HepG2 (cell line): ENCODE measurements at regions not wholly inside any gene's neighbourhood (a gene's known extent, or its start where the extent isn't known, plus 50 kb on each side); places are given as distances from the start of the nearest gene placed in this dataset.

ENCODE experiments used
- ATAC-seq: fragments of 200-7000 bp; cut with Tn5 transposase; 3 replicates; pipeline ENCODE4 v1.9.1; 2020; ENCODE audit warnings: mild to moderate bottlenecking, moderate library complexity
- BruUV-seq: library from RNA; stranded (reverse); fragments of 400-500 nt; replicated peaks from 2 replicates; lab custom pipeline; 2021; lab: Mats Ljungman, UMichigan
- CTCF ChIA-PET: fragments of 300-600 bp; formaldehyde crosslinking; extraction: SDS; loops from one replicate; lab custom pipeline; 2021; ENCODE audit warnings: low total read pairs, inconsistent platforms, low intra/inter-chr PET ratio; lab: Yijun Ruan, JAX
- POLR2A ChIA-PET: fragments of 350-600 bp; sonication (Branson Sonifier 250); formaldehyde crosslinking; loops from one replicate; lab custom pipeline; 2020; ENCODE audit warnings: antibody characterized with exemption, inconsistent platforms; lab: Yijun Ruan, JAX
- DNase-seq: peaks from one replicate; pipeline ENCODE4 v3.0.0-alpha.2; 2015; ENCODE audit warnings: low spot score
- FAIRE-seq: peaks from 3 replicates; lab custom pipeline; 2011; peaks lifted over from hg19 to GRCh38; lab: Jason Lieb, UNC
- H2AFZ ChIP-seq: one replicate; pipeline ENCODE4 v1.6.1; 2011; ENCODE audit warnings: low read length, inconsistent platforms
- H3K27ac ChIP-seq: fragments of 300-600 bp; 3 replicates; pipeline ENCODE4 v1.8.0; 2011; ENCODE audit warnings: mixed run types, mild to moderate bottlenecking, mixed read lengths, low read length, inconsistent platforms; ENCODE audit not compliant: insufficient read depth; ENCODE audit errors: extremely low read length
- H3K27me3 ChIP-seq, 2 experiments: fragments of 200-600 bp in 1 of 2; 2 replicates in 1 of 2; 3 replicates in 1 of 2; pipeline versions ENCODE4 v1.6.0 to v1.8.0; 2011; ENCODE audit warnings: low read length in 2 of 2, mild to moderate bottlenecking in 2 of 2, moderate library complexity in 2 of 2, inconsistent platforms in 1 of 2; ENCODE audit not compliant: insufficient read depth in 2 of 2, control insufficient read depth in 1 of 2
- H3K36me3 ChIP-seq, 2 experiments: fragments of 200-600 bp in 1 of 2; replicated peaks in 1 of 2; 2 replicates in 1 of 2; 3 replicates in 1 of 2; pipeline versions ENCODE4 v1.5.1 to v1.8.0; 2011; ENCODE audit warnings: low read length in 2 of 2, inconsistent platforms in 1 of 2; ENCODE audit not compliant: insufficient read depth in 2 of 2, control insufficient read depth in 1 of 2
- H3K4me1 ChIP-seq: 2 replicates; pipeline ENCODE4 v1.5.1; 2012; ENCODE audit warnings: low read length, inconsistent platforms; ENCODE audit not compliant: insufficient read depth
- H3K4me2 ChIP-seq: 2 replicates; pipeline ENCODE4 v1.6.0; 2011; ENCODE audit warnings: low read depth, low read length, inconsistent platforms
- H3K4me3 ChIP-seq, 3 experiments: fragments of 200-600 bp in 1 of 3; sonication (generic), shearing (Covaris generic) in 1 of 3; replicated peaks in 1 of 3; 2 replicates each; pipeline ENCODE4 v1.5.1; 2011 to 2016; ENCODE audit warnings: low read length in 3 of 3, inconsistent platforms in 2 of 3, low read depth in 2 of 3, mild to moderate bottlenecking in 2 of 3, control low read depth in 1 of 3, mixed read lengths in 1 of 3; ENCODE audit not compliant: insufficient read depth in 1 of 3
- H3K79me2 ChIP-seq: one replicate; pipeline ENCODE4 v1.6.1; 2011; ENCODE audit warnings: low read length, inconsistent platforms; ENCODE audit not compliant: insufficient read depth
- H3K9ac ChIP-seq: 2 replicates; pipeline ENCODE4 v1.6.0; 2011; ENCODE audit warnings: mild to moderate bottlenecking, low read depth, low read length, inconsistent platforms; ENCODE audit not compliant: insufficient read depth
- H3K9me3 ChIP-seq: 2 replicates; pipeline ENCODE4 v1.5.1; 2012; ENCODE audit warnings: mild to moderate bottlenecking, low read length
- H4K20me1 ChIP-seq: 2 replicates; pipeline ENCODE4 v1.6.0; 2011; ENCODE audit warnings: inconsistent platforms, mild to moderate bottlenecking, low read length, moderate library complexity; ENCODE audit not compliant: insufficient read depth
- BHLHE40 ChIP-seq: IDR thresholded peaks from 2 replicates; pipeline ENCODE4 v1.6.1; 2011; ENCODE audit warnings: low read length, improper control_type of control experiment
- HES4 ChIP-seq: sonication (generic); formaldehyde crosslinking; IDR thresholded peaks from 2 replicates; pipeline ENCODE4 v1.9.0; 2021; ENCODE audit warnings: mild to moderate bottlenecking, missing genetic modification reagents, borderline replicate concordance
- HMG20B ChIP-seq: conservative IDR thresholded peaks from 2 replicates; pipeline ENCODE4 v1.6.1; 2016; ENCODE audit warnings: missing genetic modification reagents, missing compliant biosample characterization
- HOXA3 ChIP-seq: sonication (generic); formaldehyde crosslinking; IDR thresholded peaks from 2 replicates; pipeline ENCODE4 v1.5.0; 2020; ENCODE audit warnings: missing genetic modification reagents
- KMT2A ChIP-seq: sonication (generic); formaldehyde crosslinking; IDR thresholded peaks from 2 replicates; pipeline ENCODE4 v1.4.0; 2020; ENCODE audit warnings: missing genetic modification reagents
- POLR2AphosphoS2 ChIP-seq: IDR thresholded peaks from 2 replicates; pipeline ENCODE4 v1.6.1; 2011; ENCODE audit warnings: low read depth, low read length, improper control_type of control experiment
- ZBTB21 ChIP-seq: sonication (generic); formaldehyde crosslinking; IDR thresholded peaks from 2 replicates; pipeline ENCODE4 v1.4.0; 2020; ENCODE audit warnings: missing genetic modification reagents
- ZNF20 ChIP-seq: sonication (generic); formaldehyde crosslinking; IDR thresholded peaks from 2 replicates; pipeline ENCODE4 v1.4.0; 2020; ENCODE audit warnings: mild to moderate bottlenecking, moderate library complexity, missing genetic modification reagents
- ZNF616 ChIP-seq: sonication (generic); formaldehyde crosslinking; IDR thresholded peaks from 2 replicates; pipeline ENCODE4 v1.5.0; 2020; ENCODE audit warnings: low read depth, mild to moderate bottlenecking, missing genetic modification reagents
- ZNF841 ChIP-seq: sonication (generic); formaldehyde crosslinking; IDR thresholded peaks from 2 replicates; pipeline ENCODE4 v1.8.1; 2023; ENCODE audit warnings: missing genetic modification reagents, borderline replicate concordance
- whole genome bisulfite sequencing: methylation state at CpG from one replicate; pipeline ENCODE4 v1.1.6; 2017; ENCODE audit warnings: low lambda C conversion rate; 5-methylcytosine and 5-hydroxymethylcytosine counted together
- in situ Hi-C: cut with HindIII; loops from 2 replicates; pipeline ENCODE4 v1.10.0; 2017; ENCODE audit warnings: low pct_unique_long_range_greater_than_20kb; ENCODE audit not compliant: extremely low pct_ligation_motif_present
- intact Hi-C: fragments of 100-400 bp; cut with micrococcal nuclease; formaldehyde crosslinking; loops from one replicate; pipeline ENCODE4 v1.10.0; 2022; ENCODE audit not compliant: unreplicated experiment
- TF ChIP-seq, protein P1 (sequence below): IDR thresholded peaks from 2 replicates; pipeline ENCODE4 v1.6.1; 2016; ENCODE audit warnings: missing biosample characterization, missing genetic modification reagents, low read depth
- TF ChIP-seq, protein P2 (sequence below): IDR thresholded peaks from 2 replicates; pipeline ENCODE4 v1.6.1; 2016; ENCODE audit warnings: mild to moderate bottlenecking, missing biosample characterization, missing genetic modification reagents

DNA sequence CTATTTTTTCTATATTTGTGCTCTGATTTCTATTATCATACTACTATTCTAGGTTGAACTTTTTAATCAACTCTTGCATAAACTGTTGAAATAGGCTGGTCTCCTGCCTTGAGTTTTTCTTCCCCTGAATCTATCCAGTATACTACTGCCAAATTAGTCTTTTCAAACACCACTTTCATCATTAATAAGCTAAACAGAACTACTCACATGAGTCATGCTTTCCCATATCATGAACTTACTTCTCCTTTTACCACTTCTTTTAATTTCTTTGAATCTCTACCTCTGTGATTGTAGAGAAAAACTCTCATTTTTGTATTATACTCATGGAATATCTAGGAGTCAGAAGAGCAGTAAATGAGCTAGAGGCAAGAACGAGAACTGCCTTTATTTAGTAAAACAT, 340.3 kb upstream of the PDE3A start (continued):
- TF ChIP-seq, protein P1, sequence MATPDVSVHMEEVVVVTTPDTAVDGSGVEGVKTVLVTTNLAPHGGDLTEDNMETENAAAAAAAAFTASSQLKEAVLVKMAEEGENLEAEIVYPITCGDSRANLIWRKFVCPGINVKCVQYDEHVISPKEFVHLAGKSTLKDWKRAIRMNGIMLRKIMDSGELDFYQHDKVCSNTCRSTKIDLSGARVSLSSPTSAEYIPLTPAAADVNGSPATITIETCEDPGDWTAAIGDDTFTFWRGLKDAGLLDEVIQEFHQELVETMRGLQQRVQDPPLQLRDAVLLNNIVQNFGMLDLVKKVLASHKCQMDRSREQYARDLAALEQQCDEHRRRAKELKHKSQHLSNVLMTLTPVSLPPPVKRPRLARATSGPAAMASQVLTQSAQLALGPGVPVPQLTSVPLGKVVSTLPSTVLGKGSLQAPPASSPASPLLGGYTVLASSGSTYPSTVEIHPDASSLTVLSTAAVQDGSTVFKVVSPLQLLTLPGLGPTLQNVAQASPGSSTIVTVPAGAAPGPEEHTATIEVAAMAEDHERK (CRISPR knock-in tag), result no peak
- TF ChIP-seq ZNF20 (CRISPR knock-in tag) (no peak), POLR2AphosphoS2 (no peak), HMG20B (no peak), ZNF841 (no peak)
- TF ChIP-seq, protein P2, sequence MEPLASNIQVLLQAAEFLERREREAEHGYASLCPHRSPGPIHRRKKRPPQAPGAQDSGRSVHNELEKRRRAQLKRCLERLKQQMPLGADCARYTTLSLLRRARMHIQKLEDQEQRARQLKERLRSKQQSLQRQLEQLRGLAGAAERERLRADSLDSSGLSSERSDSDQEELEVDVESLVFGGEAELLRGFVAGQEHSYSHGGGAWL, result no peak

DNA sequence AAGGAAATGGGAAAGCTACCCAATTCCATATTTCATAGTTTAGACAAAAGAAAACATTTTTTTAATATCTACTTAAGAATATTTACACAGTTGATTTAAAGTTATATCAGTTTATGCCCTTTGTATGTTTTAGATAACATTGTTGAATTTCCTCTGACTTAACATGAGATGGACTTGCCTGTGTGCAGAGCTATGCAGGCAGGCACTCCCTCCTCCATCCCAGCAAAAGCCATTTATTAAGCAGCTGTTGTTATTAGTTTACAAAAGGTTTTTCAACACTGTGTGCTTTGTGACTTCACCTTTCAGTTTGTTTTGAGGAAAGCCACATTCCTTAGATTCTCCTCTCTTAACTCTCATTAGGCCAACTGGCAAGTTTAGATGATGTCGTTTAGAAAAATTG, 337.5 kb upstream of the PDE3A start:
- H3K27ac ChIP-seq, result no peak overlapping the region
- FAIRE-seq, result no peak
- H3K9me3 ChIP-seq, result no peaks in the 10 kb centered on the region
- DNase-seq, result no peak
- no peaks in the 10 kb centered on the region for H3K27me3 ChIP-seq
- no peak for ATAC-seq
- CTCF ChIA-PET, result no interaction called here
- no peaks in the 10 kb centered on the region for H3K36me3 ChIP-seq
- H4K20me1 ChIP-seq, result no peaks in the 10 kb centered on the region
- no peaks in the 10 kb centered on the region for H3K4me1 ChIP-seq
- H3K79me2 ChIP-seq, result no peaks in the 10 kb centered on the region
- BruUV-seq, result no TSS peak
- no peak for TF ChIP-seq BHLHE40
- no peak for TF ChIP-seq KMT2A (CRISPR knock-in tag)
- no peak for TF ChIP-seq HOXA3 (CRISPR knock-in tag)
- TF ChIP-seq HES4 (CRISPR knock-in tag), result no peak
- TF ChIP-seq ZBTB21 (CRISPR knock-in tag), result no peak
- no peak for TF ChIP-seq ZNF616 (CRISPR knock-in tag)
- in situ Hi-C loops (no loop called here), intact Hi-C loops (no loop called here)
- H2AFZ ChIP-seq, result no peak overlapping the region
- no peak overlapping the region for H3K4me3 ChIP-seq
- H3K9ac ChIP-seq, result no peak overlapping the region
- POLR2A ChIA-PET, result no interaction called here
- 32% methylated on average over 1 of the region's 1 CpG for WGBS
- H3K4me2 ChIP-seq, result no peak overlapping the region
